Neural progenitor cell (in vitro differentiated cells): ENCODE measurements at regions not wholly inside any gene's neighbourhood (a gene's known extent, or its start where the extent isn't known, plus 50 kb on each side); places are given as distances from the start of the nearest gene placed in this dataset.

Source experiments
- DNase-seq: peaks from one replicate; pipeline ENCODE4 v3.0.0-alpha.2; 2016; ENCODE audit warnings: low spot score
- H2AFZ ChIP-seq: fragments of 200-600 bp; sonication (generic); replicated peaks from 2 replicates; pipeline ENCODE4 v1.6.1; 2016; ENCODE audit warnings: antibody characterized with exemption
- H3F3A ChIP-seq: fragments of 200-600 bp; sonication (generic); 2 replicates; pipeline ENCODE4 v1.6.1; 2016; ENCODE audit warnings: antibody characterized with exemption, low read depth
- H3K27ac ChIP-seq: fragments of 200-600 bp; sonication (generic); 2 replicates; pipeline ENCODE4 v1.5.1; 2016; ENCODE audit warnings: mild to moderate bottlenecking
- H3K27me3 ChIP-seq: fragments of 200-600 bp; sonication (generic); 2 replicates; pipeline ENCODE4 v1.6.1; 2016; ENCODE audit warnings: mild to moderate bottlenecking, moderate library complexity
- H3K36me3 ChIP-seq: fragments of 200-600 bp; sonication (generic); 2 replicates; pipeline ENCODE4 v1.5.1; 2016
- H3K4me1 ChIP-seq: fragments of 200-600 bp; sonication (generic); 2 replicates; pipeline ENCODE4 v1.6.1; 2016; ENCODE audit warnings: mixed run types
- H3K4me2 ChIP-seq: fragments of 200-600 bp; sonication (generic); 2 replicates; pipeline ENCODE4 v1.6.1; 2016
- H3K4me3 ChIP-seq: fragments of 200-600 bp; sonication (generic); 2 replicates; pipeline ENCODE4 v1.5.1; 2016
- H3K79me2 ChIP-seq: fragments of 200-600 bp; sonication (generic); 2 replicates; pipeline ENCODE4 v1.6.1; 2016; ENCODE audit warnings: low read depth
- H3K9ac ChIP-seq: fragments of 200-600 bp; sonication (generic); 2 replicates; pipeline ENCODE4 v1.6.1; 2016
- H3K9me3 ChIP-seq: fragments of 200-600 bp; sonication (generic); 2 replicates; pipeline ENCODE4 v1.5.1; 2016; ENCODE audit warnings: low read depth
- H4K20me1 ChIP-seq: fragments of 200-600 bp; sonication (generic); 2 replicates; pipeline ENCODE4 v1.6.1; 2016; ENCODE audit warnings: low read depth
- H3K27ac Mint-ChIP-seq: 3 replicates; pipeline ENCODE4 v1.8.0; 2021; ENCODE audit warnings: mixed read lengths
- H3K27me3 Mint-ChIP-seq: 2 replicates; pipeline ENCODE4 v1.8.0; 2022; ENCODE audit warnings: low read depth, mild to moderate bottlenecking, inconsistent platforms, moderate library complexity, mixed read lengths; ENCODE audit not compliant: insufficient read depth
- H3K36me3 Mint-ChIP-seq: 3 replicates; pipeline ENCODE4 v1.8.0; 2021; ENCODE audit warnings: mixed read lengths
- H3K4me1 Mint-ChIP-seq: 3 replicates; pipeline ENCODE4 v1.8.0; 2021; ENCODE audit warnings: mixed read lengths
- H3K4me3 Mint-ChIP-seq: 3 replicates; pipeline ENCODE4 v1.8.0; 2021; ENCODE audit warnings: mild to moderate bottlenecking, moderate library complexity, mixed read lengths
- H3K9me3 Mint-ChIP-seq: 3 replicates; pipeline ENCODE4 v1.8.0; 2020; ENCODE audit warnings: mixed read lengths
- CTCF ChIP-seq: fragments of 200-600 bp; sonication (generic); IDR thresholded peaks from 2 replicates; pipeline ENCODE4 v1.5.1; 2017; ENCODE audit warnings: antibody characterized with exemption, mild to moderate bottlenecking
- EZH2 ChIP-seq: fragments of 200-600 bp; sonication (generic); IDR thresholded peaks from 2 replicates; pipeline ENCODE4 v1.6.1; 2017; ENCODE audit warnings: antibody characterized with exemption, mild to moderate bottlenecking, moderate library complexity
- EZH2phosphoT487 ChIP-seq: fragments of 200-600 bp; sonication (generic); IDR thresholded peaks from 2 replicates; pipeline ENCODE4 v1.6.1; 2017; ENCODE audit warnings: antibody characterized with exemption

GRCh38 chr2:18987592-18988073 lies 370.8 kb downstream of the OSR1 start:
- no peaks in the 10 kb centered on the region for H3K79me2 ChIP-seq
- H3K27ac Mint-ChIP-seq: peak overlapping the region; percentile 69
- H3K4me1 ChIP-seq: peaks cover 26% of the 10 kb centered on the region
- peaks cover 4% of the 10 kb centered on the region for H3K27me3 Mint-ChIP-seq
- no peak overlapping the region for H3K4me3 ChIP-seq
- H3K36me3 Mint-ChIP-seq: no peaks in the 10 kb centered on the region
- H3K9me3 ChIP-seq: no peaks in the 10 kb centered on the region
- no peak for DNase-seq
- H3K36me3 ChIP-seq: no peaks in the 10 kb centered on the region
- H3K4me3 Mint-ChIP-seq: no peak overlapping the region
- H3K27ac ChIP-seq: no peak overlapping the region
- H3K4me2 ChIP-seq: peak overlapping the region; percentile 70
- no peaks in the 10 kb centered on the region for H4K20me1 ChIP-seq
- peaks cover 11% of the 10 kb centered on the region for H3F3A ChIP-seq
- H2AFZ ChIP-seq: no peak overlapping the region
- H3K9ac ChIP-seq: no peak overlapping the region
- no peaks in the 10 kb centered on the region for H3K9me3 Mint-ChIP-seq
- H3K4me1 Mint-ChIP-seq: peaks cover 29% of the 10 kb centered on the region
- no peaks in the 10 kb centered on the region for H3K27me3 ChIP-seq
- TF ChIP-seq EZH2: no peak
- TF ChIP-seq EZH2phosphoT487: no peak
- TF ChIP-seq CTCF: no peak

- Histone ChIP-seq H3K79me2 (no peaks in the 10 kb centered on the region), H3K9ac (no peak overlapping the region), H3F3A (peaks cover 11% of the 10 kb centered on the region), H3K4me3 (no peak overlapping the region), H3K36me3 (no peaks in the 10 kb centered on the region), H3K27ac (no peak overlapping the region), H2AFZ (no peak overlapping the region), H4K20me1 (no peaks in the 10 kb centered on the region), H3K27me3 (no peaks in the 10 kb centered on the region), H3K4me2 (no peak overlapping the region), H3K4me1 (peaks cover 26% of the 10 kb centered on the region), H3K9me3 (no peaks in the 10 kb centered on the region)
- TF ChIP-seq EZH2phosphoT487 (no peak), EZH2 (no peak), CTCF (no peak)
- no peaks in the 10 kb centered on the region for H3K36me3 Mint-ChIP-seq
- no peak overlapping the region for H3K27ac Mint-ChIP-seq
- H3K4me3 Mint-ChIP-seq: no peak overlapping the region
- no peak for DNase-seq
- no peaks in the 10 kb centered on the region for H3K9me3 Mint-ChIP-seq
- peaks cover 4% of the 10 kb centered on the region for H3K27me3 Mint-ChIP-seq
- H3K4me1 Mint-ChIP-seq: peaks cover 29% of the 10 kb centered on the region
Measured at GRCh38 chr2:18987016-18987415, 371.4 kb downstream of the OSR1 start.

GRCh38 chr2:18986046-18986445 lies 372.4 kb downstream of the OSR1 start:
- Histone ChIP-seq H3K27me3 (no peaks in the 10 kb centered on the region), H3K9me3 (no peaks in the 10 kb centered on the region), H3K4me3 (no peak overlapping the region), H3K79me2 (no peaks in the 10 kb centered on the region), H3K27ac (no peak overlapping the region), H2AFZ (no peak overlapping the region), H4K20me1 (no peaks in the 10 kb centered on the region), H3F3A (peaks cover 11% of the 10 kb centered on the region), H3K4me2 (no peak overlapping the region), H3K36me3 (no peaks in the 10 kb centered on the region), H3K4me1 (peaks cover 26% of the 10 kb centered on the region), H3K9ac (no peak overlapping the region)
- Mint-ChIP-seq H3K27ac (no peak overlapping the region), H3K4me1 (peaks cover 29% of the 10 kb centered on the region), H3K36me3 (no peaks in the 10 kb centered on the region), H3K27me3 (peaks cover 4% of the 10 kb centered on the region), H3K9me3 (no peaks in the 10 kb centered on the region), H3K4me3 (no peak overlapping the region)
- no peak for DNase-seq
- TF ChIP-seq EZH2phosphoT487 (no peak), CTCF (no peak), EZH2 (no peak)
